Right ventricle myocardium inferior (tissue), 1 donor: ENCODE measurements at regions not wholly inside any gene's neighbourhood (a gene's known extent, or its start where the extent isn't known, plus 50 kb on each side); places are given as distances from the start of the nearest gene placed in this dataset.

Experiments
- ATAC-seq: fragments of 200-7000 bp; cut with Tn5 transposase; one replicate; pipeline ENCODE4 v1.9.1; 2020; ENCODE audit warnings: mild to moderate bottlenecking, moderate library complexity
- DNase-seq: peaks from one replicate; pipeline ENCODE4 v3.0.0; 2021; ENCODE audit errors: missing footprints
- intact Hi-C: fragments of 100-400 bp; cut with DNase I; formaldehyde crosslinking; loops from one replicate; pipeline ENCODE4 v1.11.0; 2022
- donor health status: DM: no; HTN: yes; CAD: no; lungs with severe emphysema.

DNA sequence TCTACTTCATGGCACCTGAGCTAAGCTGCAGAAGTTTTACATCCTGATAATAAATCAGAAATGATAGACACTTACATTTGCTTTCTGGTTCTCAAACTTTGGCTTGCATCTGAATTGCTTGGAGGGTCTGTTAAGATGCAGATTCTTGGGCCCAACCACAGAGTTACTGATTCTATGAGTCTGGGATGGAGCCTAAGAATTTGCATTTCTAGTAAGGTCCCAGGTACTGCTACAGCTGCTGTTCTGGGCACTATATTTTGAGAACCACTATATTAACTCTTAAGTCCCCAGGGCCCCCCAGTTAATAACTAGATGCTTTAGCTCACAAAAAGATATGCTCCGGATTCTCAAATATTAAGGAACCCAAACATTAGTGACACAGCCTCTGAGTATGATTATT is 69.8 kb upstream of the DAB2 start:
- ATAC-seq: no peak
- intact Hi-C loops: no loop called here
- no peak for DNase-seq

DNA sequence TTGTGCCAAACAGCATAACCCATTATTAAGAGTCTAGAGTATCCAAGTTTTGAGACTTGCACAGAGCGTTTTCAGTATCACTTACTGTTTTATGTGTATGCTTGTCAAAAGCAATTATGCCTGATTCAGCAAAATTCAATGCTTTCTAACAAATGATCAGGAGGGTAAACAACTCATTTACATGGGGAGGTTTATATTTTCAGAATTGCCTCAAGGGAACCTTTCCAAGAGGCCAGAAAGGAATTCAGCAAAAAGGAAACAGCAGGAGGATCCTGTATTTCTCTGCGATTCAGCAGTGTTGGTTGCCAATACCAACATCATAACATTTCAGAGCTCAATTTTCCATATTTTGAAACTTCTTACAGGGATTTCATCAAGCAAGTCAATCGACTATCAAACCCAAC is 69.3 kb upstream of the DAB2 start:
- peak; percentile 54 for ATAC-seq
- no peak for DNase-seq
- intact Hi-C loops: no loop called here

GRCh38 chr5:39491210-39491609 is 66.4 kb upstream of the DAB2 start:
- ATAC-seq: no peak
- intact Hi-C loops: no loop called here
- no peak for DNase-seq

DNA sequence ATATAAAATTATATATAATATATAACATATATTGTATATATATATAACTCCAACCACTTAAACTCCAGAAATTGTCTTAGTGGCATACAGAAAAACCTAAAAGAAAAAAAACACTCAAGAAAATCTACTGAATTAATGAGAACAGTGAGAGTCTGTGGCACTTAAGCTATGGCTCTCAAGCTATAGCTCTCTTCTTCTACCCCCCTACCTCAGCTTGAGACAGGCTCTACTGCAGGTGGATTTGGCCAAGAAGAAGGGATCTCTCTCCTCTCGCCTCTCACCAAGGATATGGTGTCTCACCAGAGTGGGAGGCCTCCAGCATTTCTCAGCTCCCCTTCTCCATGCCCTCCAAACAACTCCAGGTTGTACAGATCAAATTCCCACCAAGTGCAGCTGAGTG is 64.5 kb upstream of the DAB2 start:
- intact Hi-C loops: no loop called here
- ATAC-seq (no peak), DNase-seq (no peak)

- ATAC-seq: no peak
- DNase-seq: no peak
- intact Hi-C loops: no loop called here
These were observed 62.0 kb upstream of the DAB2 start for GRCh38 chr5:39486790-39487189.

DNA sequence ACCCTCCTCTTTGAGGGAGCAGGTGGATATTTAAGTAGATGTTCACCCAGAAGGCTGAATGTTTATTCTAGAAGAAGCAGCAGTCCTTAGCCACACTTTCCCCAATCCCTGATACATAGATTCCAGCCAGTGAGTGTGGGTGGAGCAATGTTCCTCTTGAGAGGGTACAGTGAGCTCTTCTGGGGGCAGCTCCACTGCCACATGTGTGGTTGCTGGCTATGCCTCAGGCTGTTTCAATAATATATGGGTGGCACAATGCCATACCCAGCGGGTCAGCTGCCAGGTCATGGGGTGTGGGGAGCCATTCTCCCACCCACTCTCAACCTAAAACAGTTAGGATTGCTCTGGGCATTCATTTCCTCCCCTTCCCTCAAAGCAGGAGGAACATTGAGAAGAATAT is 61.6 kb upstream of the DAB2 start:
- ATAC-seq: no peak
- no peak for DNase-seq
- intact Hi-C loops: no loop called here

- ATAC-seq: no peak
- intact Hi-C loops: no loop called here
- DNase-seq: no peak
These were observed 60.3 kb upstream of the DAB2 start for GRCh38 chr5:39485079-39485478.

GRCh38 chr5:39484673-39485072 is 59.9 kb upstream of the DAB2 start:
- DNase-seq (no peak), ATAC-seq (no peak)
- intact Hi-C loops: no loop called here

DNA sequence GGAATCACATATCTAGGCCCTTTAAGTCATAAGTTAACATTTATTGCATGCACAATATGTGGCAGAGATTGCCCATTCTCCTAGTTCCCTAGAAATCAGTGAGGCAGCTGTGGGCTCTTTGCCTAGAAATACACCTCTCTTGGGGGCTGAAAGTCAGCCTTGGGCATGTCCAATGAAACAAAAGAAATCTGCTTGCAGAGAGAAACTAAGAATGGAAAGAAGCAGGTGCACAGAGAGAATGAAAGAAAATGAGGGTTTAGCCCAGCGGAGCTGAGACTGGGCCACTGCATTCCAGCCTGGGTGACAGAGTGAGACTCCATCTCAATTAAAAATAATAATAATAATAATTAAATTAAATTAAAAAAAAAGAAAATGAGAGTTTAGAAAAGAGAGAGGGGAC is 57.3 kb upstream of the DAB2 start:
- DNase-seq: no peak
- intact Hi-C loops: no loop called here
- no peak for ATAC-seq

DNA sequence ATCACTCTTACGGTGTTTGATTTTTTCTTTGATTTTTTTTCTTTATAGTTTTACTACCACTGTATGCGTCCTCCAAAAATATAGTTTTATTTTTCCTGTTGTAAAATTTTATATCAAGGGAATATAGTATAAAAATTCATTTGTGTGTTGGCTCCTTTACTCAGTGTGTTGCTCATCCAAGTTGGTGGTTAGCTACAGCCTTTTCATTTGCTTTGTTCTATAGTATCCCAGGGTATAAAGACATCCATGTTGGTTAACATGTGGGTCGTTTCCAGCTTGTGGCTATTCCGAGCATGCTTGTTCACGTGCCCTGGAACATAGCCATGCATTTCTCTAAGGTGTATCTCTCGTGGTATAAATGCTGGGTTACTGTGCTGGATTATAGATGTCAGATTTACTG is 54.8 kb upstream of the DAB2 start:
- DNase-seq (no peak), ATAC-seq (no peak)
- intact Hi-C loops: no loop called here

DNA sequence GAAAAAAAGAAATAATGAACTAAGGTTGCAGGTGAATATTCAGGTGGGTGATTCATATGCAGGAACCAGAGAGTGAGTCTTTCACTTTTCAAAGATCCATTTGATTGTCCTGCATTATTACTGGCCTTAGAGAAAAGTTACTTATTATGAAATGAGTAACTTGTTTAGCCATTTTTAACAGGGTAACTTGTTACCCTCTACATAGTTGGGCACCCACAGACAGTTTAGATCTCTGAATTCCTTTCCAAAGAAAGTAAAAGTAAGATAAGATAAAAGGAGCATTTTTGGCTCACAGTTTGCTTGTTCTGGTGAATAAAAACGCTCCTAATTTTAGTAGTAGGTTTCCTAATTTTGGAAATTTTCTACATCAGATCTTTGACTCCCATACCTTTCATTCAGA is 54.1 kb upstream of the DAB2 start:
- ATAC-seq (no peak), DNase-seq (no peak)
- intact Hi-C loops: no loop called here

DNA sequence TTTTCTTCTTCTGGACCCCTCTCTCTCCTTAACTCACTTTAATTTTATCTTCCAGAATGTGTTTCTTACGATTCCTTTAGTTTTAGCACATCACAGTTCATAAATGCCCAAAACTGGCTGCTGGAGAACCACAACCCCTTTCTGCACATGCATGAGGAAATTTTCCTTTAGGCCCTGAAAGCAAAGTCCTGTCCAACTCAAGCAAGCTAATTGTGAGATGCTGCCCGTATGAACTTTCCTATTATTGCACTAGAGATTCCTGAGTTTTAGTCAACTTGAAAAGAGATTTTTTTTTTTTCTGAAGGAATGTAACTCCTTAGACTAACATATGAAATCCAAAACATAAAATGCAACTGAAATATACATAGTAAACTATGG is 52.1 kb upstream of the DAB2 start:
- DNase-seq (no peak), ATAC-seq (no peak)
- intact Hi-C loops: no loop called here

GRCh38 chr5:39475881-39476842 is 51.4 kb upstream of the DAB2 start:
- DNase-seq (no peak), ATAC-seq (peak; percentile 44)
- intact Hi-C loops: no loop called here

DNA sequence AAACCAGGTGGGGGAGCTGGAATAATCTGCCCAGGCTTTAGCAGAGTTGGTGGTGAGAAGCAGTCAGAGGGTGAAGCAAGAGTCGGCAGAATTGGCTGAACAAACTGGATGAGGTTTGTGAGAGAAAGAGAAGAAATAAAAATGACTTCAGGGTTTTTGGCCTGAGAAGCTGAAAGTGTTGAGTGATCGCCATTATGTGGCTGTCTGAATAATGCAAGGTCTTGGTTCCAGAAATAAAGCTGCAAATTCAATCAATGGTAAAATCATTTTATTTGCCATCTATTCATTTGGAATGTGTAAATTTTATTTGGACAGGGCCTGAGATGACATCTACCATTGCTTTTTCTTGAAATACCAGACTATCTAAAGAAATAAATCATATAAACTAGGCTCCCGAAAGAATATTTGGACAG is 50.4 kb upstream of the DAB2 start:
- DNase-seq (no peak), ATAC-seq (peak; percentile 64)
- intact Hi-C loops: no loop called here
